NT2/D1 (cell line): ENCODE measurements at regions not wholly inside any gene's neighbourhood (a gene's known extent, or its start where the extent isn't known, plus 50 kb on each side); places are given as distances from the start of the nearest gene placed in this dataset.

Experiments used
- SUZ12 ChIP-seq: IDR thresholded peaks from 2 replicates; pipeline ENCODE4 v1.6.1; 2011; ENCODE audit not compliant: insufficient read length, insufficient read depth; ENCODE audit errors: extremely low read depth
- ZNF274 ChIP-seq: IDR thresholded peaks from 2 replicates; pipeline ENCODE4 v1.6.1; 2011; ENCODE audit warnings: mild to moderate bottlenecking, low read depth, low read length

DNA sequence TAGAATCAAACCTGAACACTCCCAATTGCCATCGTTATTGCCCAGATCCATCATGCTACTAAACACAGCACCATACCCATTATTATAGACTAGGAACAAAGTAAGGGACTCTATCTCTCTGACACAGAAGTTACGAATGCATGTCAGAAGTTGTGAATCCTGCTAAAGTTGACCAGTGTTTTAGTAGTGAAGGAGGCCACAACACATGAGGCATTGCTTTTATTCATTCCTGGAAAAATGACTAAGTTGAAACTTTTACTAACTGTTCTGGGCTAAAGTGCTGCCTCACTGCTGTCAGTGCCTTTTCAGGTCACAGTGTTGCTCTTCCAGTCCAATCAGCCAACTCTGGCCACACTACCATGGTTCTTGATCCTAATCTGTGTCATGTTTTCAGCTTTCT lies 911.1 kb downstream of the TTLL7 start:
- TF ChIP-seq ZNF274 (no peak), SUZ12 (no peak)
